ENCODE measurements at regions not wholly inside any gene's neighbourhood (a gene's known extent, or its start where the extent isn't known, plus 50 kb on each side); places are given as distances from the start of the nearest gene placed in this dataset.

- TF ChIP-seq ZNF274 (IDR thresholded peaks at IDR 0.05; ENCODE audit: low read depth, low read length), result no peak
- TF ChIP-seq YY1 (IDR thresholded peaks at IDR 0.05; ENCODE audit: insufficient read depth, insufficient read length), result no peak
- no peak for TF ChIP-seq SUZ12 (IDR thresholded peaks at IDR 0.05; ENCODE audit: extremely low read depth, insufficient read depth, insufficient read length)
- DNase-seq (ENCODE audit: low read depth, low spot score), result no peak
- no peak overlapping the region for H3K4me3 ChIP-seq (ENCODE audit: insufficient read length, low read depth)
- no peak overlapping the region for H3K9ac ChIP-seq (ENCODE audit: insufficient read length, low read depth)
- no peaks in the 10 kb centered on the region for H3K36me3 ChIP-seq (ENCODE audit: insufficient read depth, insufficient read length, low read length)
- no peaks in the 10 kb centered on the region for H3K4me1 ChIP-seq (ENCODE audit: insufficient read depth, insufficient read length)
- no peaks in the 10 kb centered on the region for H3K9me3 ChIP-seq (ENCODE audit: insufficient read depth, low read length)
- no peaks in the 10 kb centered on the region for H3K27me3 ChIP-seq (ENCODE audit: insufficient read depth, insufficient read length)
These were observed 95.9 kb downstream of the DISP1 start for GRCh38 chr1:222910699-222911098.

GRCh38 chr1:222911866-222912265 is 97.0 kb downstream of the DISP1 start:
- DNase-seq (ENCODE audit: low read depth, low spot score), result no peak
- Histone ChIP-seq H3K27me3 (ENCODE audit: insufficient read depth, insufficient read length) (no peaks in the 10 kb centered on the region), H3K4me1 (ENCODE audit: insufficient read depth, insufficient read length) (no peaks in the 10 kb centered on the region), H3K4me3 (ENCODE audit: insufficient read length, low read depth) (no peak overlapping the region), H3K9ac (ENCODE audit: insufficient read length, low read depth) (no peak overlapping the region), H3K36me3 (ENCODE audit: insufficient read depth, insufficient read length, low read length) (no peaks in the 10 kb centered on the region), H3K9me3 (ENCODE audit: insufficient read depth, low read length) (peaks cover 3% of the 10 kb centered on the region)
- no peak for TF ChIP-seq YY1 (IDR thresholded peaks at IDR 0.05; ENCODE audit: insufficient read depth, insufficient read length)
- TF ChIP-seq SUZ12 (IDR thresholded peaks at IDR 0.05; ENCODE audit: extremely low read depth, insufficient read depth, insufficient read length), result no peak
- no peak for TF ChIP-seq ZNF274 (IDR thresholded peaks at IDR 0.05; ENCODE audit: low read depth, low read length)

- Histone ChIP-seq H3K4me3 (ENCODE audit: insufficient read length, low read depth) (no peak overlapping the region), H3K9ac (ENCODE audit: insufficient read length, low read depth) (no peak overlapping the region), H3K9me3 (ENCODE audit: insufficient read depth, low read length) (peaks cover 12% of the 10 kb centered on the region), H3K27me3 (ENCODE audit: insufficient read depth, insufficient read length) (no peaks in the 10 kb centered on the region), H3K36me3 (ENCODE audit: insufficient read depth, insufficient read length, low read length) (no peaks in the 10 kb centered on the region), H3K4me1 (ENCODE audit: insufficient read depth, insufficient read length) (no peaks in the 10 kb centered on the region)
- TF ChIP-seq SUZ12 (IDR thresholded peaks at IDR 0.05; ENCODE audit: extremely low read depth, insufficient read depth, insufficient read length) (no peak), ZNF274 (IDR thresholded peaks at IDR 0.05; ENCODE audit: low read depth, low read length) (no peak), YY1 (IDR thresholded peaks at IDR 0.05; ENCODE audit: insufficient read depth, insufficient read length) (no peak)
- no peak for DNase-seq (ENCODE audit: low read depth, low spot score)
These were observed 97.9 kb downstream of the DISP1 start for GRCh38 chr1:222912730-222913129.

- H3K9ac ChIP-seq (ENCODE audit: insufficient read length, low read depth), result no peak overlapping the region
- DNase-seq (ENCODE audit: low read depth, low spot score), result no peak
- H3K36me3 ChIP-seq (ENCODE audit: insufficient read depth, insufficient read length, low read length), result no peaks in the 10 kb centered on the region
- H3K27me3 ChIP-seq (ENCODE audit: insufficient read depth, insufficient read length), result no peaks in the 10 kb centered on the region
- TF ChIP-seq SUZ12 (IDR thresholded peaks at IDR 0.05; ENCODE audit: extremely low read depth, insufficient read depth, insufficient read length) (no peak), ZNF274 (IDR thresholded peaks at IDR 0.05; ENCODE audit: low read depth, low read length) (no peak), YY1 (IDR thresholded peaks at IDR 0.05; ENCODE audit: insufficient read depth, insufficient read length) (no peak)
- peaks cover 16% of the 10 kb centered on the region for H3K9me3 ChIP-seq (ENCODE audit: insufficient read depth, low read length)
- no peaks in the 10 kb centered on the region for H3K4me1 ChIP-seq (ENCODE audit: insufficient read depth, insufficient read length)
- no peak overlapping the region for H3K4me3 ChIP-seq (ENCODE audit: insufficient read length, low read depth)
These were observed 100.2 kb downstream of the DISP1 start for GRCh38 chr1:222914861-222915632.

GRCh38 chr1:222916100-222916499 is 101.3 kb downstream of the DISP1 start:
- H3K9ac ChIP-seq (ENCODE audit: insufficient read length, low read depth), result no peak overlapping the region
- H3K4me3 ChIP-seq (ENCODE audit: insufficient read length, low read depth), result no peak overlapping the region
- no peaks in the 10 kb centered on the region for H3K27me3 ChIP-seq (ENCODE audit: insufficient read depth, insufficient read length)
- H3K9me3 ChIP-seq (ENCODE audit: insufficient read depth, low read length), result peaks cover 16% of the 10 kb centered on the region
- TF ChIP-seq YY1 (IDR thresholded peaks at IDR 0.05; ENCODE audit: insufficient read depth, insufficient read length) (no peak), SUZ12 (IDR thresholded peaks at IDR 0.05; ENCODE audit: extremely low read depth, insufficient read depth, insufficient read length) (no peak), ZNF274 (IDR thresholded peaks at IDR 0.05; ENCODE audit: low read depth, low read length) (no peak)
- H3K4me1 ChIP-seq (ENCODE audit: insufficient read depth, insufficient read length), result no peaks in the 10 kb centered on the region
- no peak for DNase-seq (ENCODE audit: low read depth, low spot score)
- H3K36me3 ChIP-seq (ENCODE audit: insufficient read depth, insufficient read length, low read length), result no peaks in the 10 kb centered on the region

- H3K9me3 ChIP-seq (ENCODE audit: insufficient read depth, low read length), result peaks cover 16% of the 10 kb centered on the region
- no peak for TF ChIP-seq SUZ12 (IDR thresholded peaks at IDR 0.05; ENCODE audit: extremely low read depth, insufficient read depth, insufficient read length)
- TF ChIP-seq YY1 (IDR thresholded peaks at IDR 0.05; ENCODE audit: insufficient read depth, insufficient read length), result no peak
- no peak for TF ChIP-seq ZNF274 (IDR thresholded peaks at IDR 0.05; ENCODE audit: low read depth, low read length)
- no peak overlapping the region for H3K9ac ChIP-seq (ENCODE audit: insufficient read length, low read depth)
- H3K4me3 ChIP-seq (ENCODE audit: insufficient read length, low read depth), result no peak overlapping the region
- DNase-seq (ENCODE audit: low read depth, low spot score), result no peak
- no peaks in the 10 kb centered on the region for H3K27me3 ChIP-seq (ENCODE audit: insufficient read depth, insufficient read length)
- no peaks in the 10 kb centered on the region for H3K36me3 ChIP-seq (ENCODE audit: insufficient read depth, insufficient read length, low read length)
- H3K4me1 ChIP-seq (ENCODE audit: insufficient read depth, insufficient read length), result no peaks in the 10 kb centered on the region
These were observed 104.1 kb downstream of the DISP1 start for GRCh38 chr1:222918801-222919477.

GRCh38 chr1:222919478-222919865 is 104.6 kb downstream of the DISP1 start:
- peaks cover 16% of the 10 kb centered on the region for H3K9me3 ChIP-seq (ENCODE audit: insufficient read depth, low read length)

More at GRCh38 chr1:222919478-222919865, 104.6 kb downstream of the DISP1 start:
- H3K36me3 ChIP-seq (ENCODE audit: insufficient read depth, insufficient read length, low read length), result no peaks in the 10 kb centered on the region
- TF ChIP-seq YY1 (IDR thresholded peaks at IDR 0.05; ENCODE audit: insufficient read depth, insufficient read length), result no peak
- TF ChIP-seq ZNF274 (IDR thresholded peaks at IDR 0.05; ENCODE audit: low read depth, low read length), result no peak
- no peak for TF ChIP-seq SUZ12 (IDR thresholded peaks at IDR 0.05; ENCODE audit: extremely low read depth, insufficient read depth, insufficient read length)
- H3K4me1 ChIP-seq (ENCODE audit: insufficient read depth, insufficient read length), result no peaks in the 10 kb centered on the region
- no peak for DNase-seq (ENCODE audit: low read depth, low spot score)
- no peak overlapping the region for H3K4me3 ChIP-seq (ENCODE audit: insufficient read length, low read depth)
- no peak overlapping the region for H3K9ac ChIP-seq (ENCODE audit: insufficient read length, low read depth)
- no peaks in the 10 kb centered on the region for H3K27me3 ChIP-seq (ENCODE audit: insufficient read depth, insufficient read length)
